Trophoblast cell (in vitro differentiated cells and primary cell): ENCODE measurements at regions not wholly inside any gene's neighbourhood (a gene's known extent, or its start where the extent isn't known, plus 50 kb on each side); places are given as distances from the start of the nearest gene placed in this dataset.

Experiments used
- DNase-seq, 2 donors: peaks; one replicate each; pipeline ENCODE4 v3.0.0-alpha.2; 2016
- H2AFZ ChIP-seq: 2 replicates; pipeline ENCODE4 v1.6.1; 2013; ENCODE audit warnings: low read length, moderate library complexity, mild to moderate bottlenecking; ENCODE audit not compliant: insufficient read depth, poor library complexity
- H2AK5ac ChIP-seq: 2 replicates; pipeline ENCODE4 v1.6.1; 2013; ENCODE audit warnings: mild to moderate bottlenecking, low read length
- H2BK120ac ChIP-seq: 2 replicates; pipeline ENCODE4 v1.6.1; 2013; ENCODE audit warnings: low read length, mild to moderate bottlenecking, moderate library complexity; ENCODE audit not compliant: insufficient read depth, poor library complexity
- H2BK12ac ChIP-seq: 2 replicates; pipeline ENCODE4 v1.6.1; 2013; ENCODE audit warnings: mild to moderate bottlenecking, low read length, moderate library complexity
- H2BK5ac ChIP-seq: 2 replicates; pipeline ENCODE4 v1.6.1; 2013; ENCODE audit warnings: low read length, low read depth, moderate library complexity, mild to moderate bottlenecking; ENCODE audit not compliant: poor library complexity
- H3K14ac ChIP-seq: 2 replicates; pipeline ENCODE4 v1.6.1; 2013; ENCODE audit warnings: mild to moderate bottlenecking, low read length
- H3K18ac ChIP-seq: 2 replicates; pipeline ENCODE4 v1.6.1; 2013; ENCODE audit warnings: mild to moderate bottlenecking, low read length
- H3K23ac ChIP-seq: 2 replicates; pipeline ENCODE4 v1.6.1; 2013; ENCODE audit warnings: low read length
- H3K27ac ChIP-seq: 2 replicates; pipeline ENCODE4 v1.5.1; 2013; ENCODE audit warnings: low read depth, mild to moderate bottlenecking, inconsistent platforms, low read length, moderate library complexity
- H3K27me3 ChIP-seq: 2 replicates; pipeline ENCODE4 v1.6.1; 2013; ENCODE audit warnings: inconsistent platforms, mild to moderate bottlenecking, low read length, moderate library complexity; ENCODE audit not compliant: insufficient read depth
- H3K36me3 ChIP-seq, 2 experiments: 1 replicate in 1 of 2; 2 replicates in 1 of 2; pipeline ENCODE4 v1.6.1; 2013; ENCODE audit warnings: low read length in 2 of 2, mild to moderate bottlenecking in 2 of 2, moderate library complexity in 1 of 2; ENCODE audit not compliant: insufficient read depth in 2 of 2, control insufficient read depth in 1 of 2
- H3K4ac ChIP-seq: 2 replicates; pipeline ENCODE4 v1.6.1; 2013; ENCODE audit warnings: low read depth, mild to moderate bottlenecking, low read length, moderate library complexity
- H3K4me1 ChIP-seq, 2 experiments: 1 replicate in 1 of 2; 2 replicates in 1 of 2; pipeline ENCODE4 v1.6.1; 2013; ENCODE audit warnings: low read length in 2 of 2, mild to moderate bottlenecking in 2 of 2, moderate library complexity in 1 of 2; ENCODE audit not compliant: insufficient read depth in 2 of 2, control insufficient read depth in 1 of 2
- H3K4me2 ChIP-seq: 2 replicates; pipeline ENCODE4 v1.6.1; 2013; ENCODE audit warnings: inconsistent platforms, mild to moderate bottlenecking, low read length, moderate library complexity
- H3K4me3 ChIP-seq: 2 replicates; pipeline ENCODE4 v1.5.1; 2013; ENCODE audit warnings: mild to moderate bottlenecking, low read depth, low read length, inconsistent platforms
- H3K79me1 ChIP-seq: one replicate; pipeline ENCODE4 v1.6.1; 2013; ENCODE audit warnings: low read length
- H3K79me2 ChIP-seq: 2 replicates; pipeline ENCODE4 v1.6.1; 2013; ENCODE audit warnings: low read length, mild to moderate bottlenecking; ENCODE audit not compliant: control insufficient read depth, insufficient read depth, poor library complexity
- H3K9ac ChIP-seq: 2 replicates; pipeline ENCODE4 v1.6.1; 2013; ENCODE audit warnings: mild to moderate bottlenecking, low read length
- H3K9me3 ChIP-seq: 2 replicates; pipeline ENCODE4 v1.6.1; 2013; ENCODE audit warnings: low read depth, mild to moderate bottlenecking, control low read depth, inconsistent platforms, low read length; ENCODE audit not compliant: insufficient read depth
- H4K12ac ChIP-seq: 2 replicates; pipeline ENCODE4 v1.6.1; 2013; ENCODE audit warnings: low read depth, mild to moderate bottlenecking, low read length, moderate library complexity
- H4K8ac ChIP-seq: 2 replicates; pipeline ENCODE4 v1.6.1; 2013; ENCODE audit warnings: low read depth, mild to moderate bottlenecking, low read length, moderate library complexity
- H4K91ac ChIP-seq: one replicate; pipeline ENCODE4 v1.6.1; 2013; ENCODE audit warnings: low read depth, mild to moderate bottlenecking, low read length, moderate library complexity
- WGBS: extraction: QIAGEN DNeasy Blood & Tissue Kit; methylation state at CpG from one replicate; pipeline ENCODE4 v1.1.7; 2013; ENCODE audit warnings: missing lambda C conversion rate; ENCODE audit not compliant: insufficient read length, insufficient coverage; ENCODE audit errors: extremely low coverage; 5-methylcytosine and 5-hydroxymethylcytosine counted together

GRCh38 chr2:144999071-144999875 is 479.4 kb upstream of the ZEB2 start:
- no peaks in the 10 kb centered on the region for H3K79me1 ChIP-seq
- H3K9me3 ChIP-seq = no peaks in the 10 kb centered on the region
- DNase-seq = no peak

GRCh38 chr2:144998435-144998834 is 478.5 kb upstream of the ZEB2 start:
- no peak overlapping the region for H4K8ac ChIP-seq
- no peaks in the 10 kb centered on the region for H3K4me1 ChIP-seq
- H2AFZ ChIP-seq = no peak overlapping the region
- H4K91ac ChIP-seq = no peak overlapping the region
- H3K79me2 ChIP-seq = no peaks in the 10 kb centered on the region
- no peak for DNase-seq
- H4K12ac ChIP-seq = no peak overlapping the region
- H3K79me1 ChIP-seq = no peaks in the 10 kb centered on the region
- no peak overlapping the region for H3K18ac ChIP-seq
- H3K36me3 ChIP-seq = no peaks in the 10 kb centered on the region
- no peak overlapping the region for H3K9ac ChIP-seq
- H3K27me3 ChIP-seq = no peaks in the 10 kb centered on the region
- H3K14ac ChIP-seq = no peak overlapping the region
- H3K9me3 ChIP-seq = no peaks in the 10 kb centered on the region
- H2BK120ac ChIP-seq = no peak overlapping the region
- H3K4me2 ChIP-seq = no peak overlapping the region
- no peak overlapping the region for H3K23ac ChIP-seq
- no peak overlapping the region for H2AK5ac ChIP-seq
- no peak overlapping the region for H2BK5ac ChIP-seq
- no peak overlapping the region for H3K27ac ChIP-seq
- H3K4me3 ChIP-seq = no peak overlapping the region
- WGBS = no CpG with 5 or more reads among the region's 4 CpGs
- H3K4ac ChIP-seq = no peak overlapping the region
- H2BK12ac ChIP-seq = no peak overlapping the region

More at GRCh38 chr2:144999071-144999875, 479.4 kb upstream of the ZEB2 start:
- H3K23ac ChIP-seq = no peak overlapping the region
- no peak overlapping the region for H2BK12ac ChIP-seq
- no peak overlapping the region for H4K12ac ChIP-seq
- H4K91ac ChIP-seq = no peak overlapping the region
- whole genome bisulfite sequencing = no CpG with 5 or more reads among the region's 7 CpGs
- no peaks in the 10 kb centered on the region for H3K36me3 ChIP-seq
- H2BK5ac ChIP-seq = no peak overlapping the region
- no peak overlapping the region for H3K18ac ChIP-seq
- no peak overlapping the region for H2BK120ac ChIP-seq
- H3K9ac ChIP-seq = no peak overlapping the region
- H3K4me3 ChIP-seq = no peak overlapping the region
- no peak overlapping the region for H3K4me2 ChIP-seq
- no peaks in the 10 kb centered on the region for H3K4me1 ChIP-seq
- H3K27me3 ChIP-seq = no peaks in the 10 kb centered on the region
- H3K27ac ChIP-seq = no peak overlapping the region
- H4K8ac ChIP-seq = no peak overlapping the region
- H2AK5ac ChIP-seq = no peak overlapping the region
- no peaks in the 10 kb centered on the region for H3K79me2 ChIP-seq
- no peak overlapping the region for H3K14ac ChIP-seq
- no peak overlapping the region for H3K4ac ChIP-seq
- no peak overlapping the region for H2AFZ ChIP-seq

- no peak overlapping the region for H3K27ac ChIP-seq
- H4K8ac ChIP-seq = no peak overlapping the region
- no peak overlapping the region for H3K4me3 ChIP-seq
- H2BK12ac ChIP-seq = no peak overlapping the region
- H4K12ac ChIP-seq = no peak overlapping the region
- H2BK5ac ChIP-seq = no peak overlapping the region
- no peak for DNase-seq
- WGBS = no CpG with 5 or more reads among the region's 5 CpGs
- H3K14ac ChIP-seq = no peak overlapping the region
- no peaks in the 10 kb centered on the region for H3K79me1 ChIP-seq
- H4K91ac ChIP-seq = no peak overlapping the region
- H3K23ac ChIP-seq = no peak overlapping the region
- no peaks in the 10 kb centered on the region for H3K36me3 ChIP-seq
- no peak overlapping the region for H2AFZ ChIP-seq
- no peaks in the 10 kb centered on the region for H3K27me3 ChIP-seq
- H3K4me2 ChIP-seq = no peak overlapping the region
- H3K4me1 ChIP-seq = no peaks in the 10 kb centered on the region
- no peaks in the 10 kb centered on the region for H3K9me3 ChIP-seq
- no peak overlapping the region for H3K18ac ChIP-seq
- no peak overlapping the region for H2AK5ac ChIP-seq
- no peaks in the 10 kb centered on the region for H3K79me2 ChIP-seq
- no peak overlapping the region for H3K9ac ChIP-seq
- no peak overlapping the region for H3K4ac ChIP-seq
- no peak overlapping the region for H2BK120ac ChIP-seq
These were observed 476.4 kb upstream of the ZEB2 start for GRCh38 chr2:144996225-144996795.

GRCh38 chr2:144995482-144995881 is 475.6 kb upstream of the ZEB2 start:
- Histone ChIP-seq H2BK5ac (no peak overlapping the region), H3K18ac (no peak overlapping the region), H3K4me2 (no peak overlapping the region), H2AK5ac (no peak overlapping the region), H3K14ac (no peak overlapping the region), H4K91ac (no peak overlapping the region), H3K79me2 (no peaks in the 10 kb centered on the region), H4K12ac (no peak overlapping the region), H3K9ac (no peak overlapping the region), H3K27ac (no peak overlapping the region), H3K79me1 (no peaks in the 10 kb centered on the region), H4K8ac (no peak overlapping the region), H3K9me3 (no peaks in the 10 kb centered on the region), H2AFZ (no peak overlapping the region), H2BK12ac (no peak overlapping the region), H3K36me3 (no peaks in the 10 kb centered on the region), H3K27me3 (no peaks in the 10 kb centered on the region), H3K4ac (no peak overlapping the region), H2BK120ac (no peak overlapping the region), H3K4me3 (no peak overlapping the region), H3K4me1 (no peaks in the 10 kb centered on the region), H3K23ac (no peak overlapping the region)
- DNase-seq = peak in 1 of 2 donors; percentile 6
- no CpG with 5 or more reads among the region's 3 CpGs for WGBS
